ENCODE measurements at regions not wholly inside any gene's neighbourhood (a gene's known extent, or its start where the extent isn't known, plus 50 kb on each side); places are given as distances from the start of the nearest gene placed in this dataset.
"Not testable (repeated sequence)": the region's sequence is repeated elsewhere in the genome, so short reads cannot be mapped to it uniquely, and the experiment has no call there.

DNA sequence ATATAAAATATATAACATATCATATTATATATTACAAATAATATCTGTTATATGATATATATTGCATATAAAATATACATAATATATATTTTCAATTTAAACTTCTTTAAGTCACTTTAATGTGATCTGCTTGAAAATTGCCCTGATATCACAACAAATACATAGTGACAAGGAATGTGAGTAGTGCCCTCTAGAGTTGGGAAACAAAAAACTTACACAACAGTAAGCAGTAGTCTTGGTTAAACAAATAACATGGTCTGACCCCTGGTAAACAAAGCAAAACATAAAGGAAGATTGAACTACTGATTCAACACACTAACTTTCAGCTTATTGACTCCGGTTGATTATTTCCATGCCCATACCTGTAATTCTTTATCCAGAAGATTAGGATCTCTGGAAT lies 188.3 kb upstream of the NMUR2 start:
- TF ChIP-seq, protein P1, sequence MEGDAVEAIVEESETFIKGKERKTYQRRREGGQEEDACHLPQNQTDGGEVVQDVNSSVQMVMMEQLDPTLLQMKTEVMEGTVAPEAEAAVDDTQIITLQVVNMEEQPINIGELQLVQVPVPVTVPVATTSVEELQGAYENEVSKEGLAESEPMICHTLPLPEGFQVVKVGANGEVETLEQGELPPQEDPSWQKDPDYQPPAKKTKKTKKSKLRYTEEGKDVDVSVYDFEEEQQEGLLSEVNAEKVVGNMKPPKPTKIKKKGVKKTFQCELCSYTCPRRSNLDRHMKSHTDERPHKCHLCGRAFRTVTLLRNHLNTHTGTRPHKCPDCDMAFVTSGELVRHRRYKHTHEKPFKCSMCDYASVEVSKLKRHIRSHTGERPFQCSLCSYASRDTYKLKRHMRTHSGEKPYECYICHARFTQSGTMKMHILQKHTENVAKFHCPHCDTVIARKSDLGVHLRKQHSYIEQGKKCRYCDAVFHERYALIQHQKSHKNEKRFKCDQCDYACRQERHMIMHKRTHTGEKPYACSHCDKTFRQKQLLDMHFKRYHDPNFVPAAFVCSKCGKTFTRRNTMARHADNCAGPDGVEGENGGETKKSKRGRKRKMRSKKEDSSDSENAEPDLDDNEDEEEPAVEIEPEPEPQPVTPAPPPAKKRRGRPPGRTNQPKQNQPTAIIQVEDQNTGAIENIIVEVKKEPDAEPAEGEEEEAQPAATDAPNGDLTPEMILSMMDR (IDR thresholded peaks at IDR 0.05; ENCODE audit: extremely low read depth, missing control alignments) = no peak
- DNase-seq (ENCODE audit: low spot score) = peak; percentile 2

DNA sequence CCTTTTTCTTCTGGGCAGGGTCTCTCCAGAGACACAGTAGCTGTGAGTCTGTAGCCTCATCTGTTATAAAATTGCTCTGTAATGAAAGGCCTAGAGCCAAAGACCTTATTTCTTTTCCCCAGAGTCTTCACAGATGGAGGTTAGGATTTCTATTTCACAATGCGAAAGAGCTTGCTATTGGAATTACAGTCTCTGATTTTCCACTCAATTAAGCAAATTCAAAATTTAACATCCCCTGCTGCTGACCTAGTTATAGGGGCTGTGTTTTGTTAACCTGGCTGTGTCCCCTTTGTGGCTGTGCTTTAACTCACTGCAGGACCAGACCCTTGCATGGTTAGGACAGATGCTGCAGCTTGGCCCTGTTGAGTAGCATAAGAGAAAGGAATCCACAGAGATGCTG lies 190.3 kb upstream of the NMUR2 start:
- TF ChIP-seq, protein P1 (IDR thresholded peaks at IDR 0.05; ENCODE audit: extremely low read depth, missing control alignments) = no peak
- no peak for DNase-seq (ENCODE audit: low spot score)

DNA sequence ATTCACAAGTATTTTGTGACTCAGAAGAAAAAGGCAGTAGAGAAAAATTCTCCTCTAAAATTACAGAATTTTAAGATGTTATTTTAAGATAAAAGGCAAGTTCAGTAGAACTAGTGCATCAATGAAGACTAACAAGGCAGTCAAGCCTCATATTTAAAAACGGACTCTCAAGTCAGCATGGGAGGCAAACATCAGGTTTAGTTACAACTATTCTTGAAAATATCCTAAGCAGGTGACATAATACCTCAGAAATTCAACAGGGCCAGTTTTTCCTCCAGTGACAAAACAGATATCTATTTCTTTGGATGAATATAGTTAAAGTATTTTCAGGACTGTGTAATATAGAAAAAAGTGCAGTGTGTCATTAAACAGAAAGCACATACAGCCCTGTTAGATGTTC lies 194.0 kb upstream of the NMUR2 start:
- TF ChIP-seq, protein P1 (IDR thresholded peaks at IDR 0.05; ENCODE audit: extremely low read depth, missing control alignments) = no peak
- DNase-seq (ENCODE audit: low spot score) = no peak

DNA sequence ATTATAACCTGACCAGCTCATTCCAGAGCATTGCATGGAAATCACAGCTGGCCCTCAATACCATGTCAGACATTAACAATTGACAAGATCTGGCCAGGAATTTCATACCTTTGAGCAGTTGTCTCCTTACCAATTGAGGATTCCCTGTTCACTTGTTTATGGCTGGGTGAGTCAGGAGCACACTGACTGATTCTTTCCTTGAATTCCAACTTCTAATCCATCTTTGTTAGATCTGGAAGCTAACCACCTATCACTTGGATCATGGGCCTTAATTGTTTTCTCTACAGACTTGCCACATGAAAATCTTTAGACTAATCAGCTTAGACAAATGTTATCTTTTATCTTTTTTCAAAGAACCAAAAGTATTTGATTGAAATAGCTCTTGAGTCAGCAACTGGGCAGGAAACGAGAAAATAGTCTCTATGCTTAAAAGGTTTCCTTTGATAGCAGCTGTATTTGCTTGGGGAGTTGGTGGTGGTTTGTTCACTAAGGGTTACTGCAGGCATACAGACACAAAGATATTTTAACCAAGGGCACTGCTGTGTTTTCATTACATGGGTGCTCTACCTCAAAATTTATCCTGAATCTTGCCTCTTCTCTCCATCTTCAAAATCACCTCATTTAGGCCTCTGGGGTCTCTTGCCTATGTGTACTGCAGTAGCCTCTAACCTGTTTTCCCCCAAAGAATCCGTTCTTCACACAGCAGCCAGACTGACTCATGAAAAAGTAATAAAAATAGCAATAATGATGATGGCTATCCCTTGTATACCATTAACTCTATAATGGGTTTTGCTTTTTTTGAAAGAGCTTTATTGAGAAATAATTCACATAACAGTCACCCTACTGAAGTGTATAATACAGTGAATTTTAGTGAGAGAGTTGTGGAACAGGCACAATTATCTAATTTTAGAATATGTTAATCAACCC lies 197.0 kb upstream of the NMUR2 start:
- DNase-seq (ENCODE audit: low spot score) = no peak
- TF ChIP-seq, protein P1 (IDR thresholded peaks at IDR 0.05; ENCODE audit: extremely low read depth, missing control alignments) = no peak

DNA sequence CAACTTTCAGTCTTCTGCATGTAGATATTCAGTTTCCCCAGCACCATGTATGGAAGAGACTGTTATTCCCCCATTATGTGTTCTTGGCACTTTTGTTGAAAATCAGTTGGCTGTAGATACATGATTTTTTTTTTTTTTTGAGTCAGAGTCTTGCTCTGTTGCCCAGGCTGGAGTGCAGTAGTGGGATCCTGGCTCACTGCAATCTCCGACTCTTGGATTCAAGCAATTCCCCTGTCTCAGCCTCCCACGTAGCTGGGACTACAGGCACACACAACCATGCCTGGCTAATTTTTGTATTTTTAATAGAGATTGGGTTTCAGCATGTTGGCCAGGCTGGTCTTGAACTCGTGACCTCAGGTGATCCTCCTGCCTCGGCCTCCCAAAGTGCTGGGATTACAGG lies 201.0 kb upstream of the NMUR2 start:
- DNase-seq (ENCODE audit: low spot score) = not testable (repeated sequence)

DNA sequence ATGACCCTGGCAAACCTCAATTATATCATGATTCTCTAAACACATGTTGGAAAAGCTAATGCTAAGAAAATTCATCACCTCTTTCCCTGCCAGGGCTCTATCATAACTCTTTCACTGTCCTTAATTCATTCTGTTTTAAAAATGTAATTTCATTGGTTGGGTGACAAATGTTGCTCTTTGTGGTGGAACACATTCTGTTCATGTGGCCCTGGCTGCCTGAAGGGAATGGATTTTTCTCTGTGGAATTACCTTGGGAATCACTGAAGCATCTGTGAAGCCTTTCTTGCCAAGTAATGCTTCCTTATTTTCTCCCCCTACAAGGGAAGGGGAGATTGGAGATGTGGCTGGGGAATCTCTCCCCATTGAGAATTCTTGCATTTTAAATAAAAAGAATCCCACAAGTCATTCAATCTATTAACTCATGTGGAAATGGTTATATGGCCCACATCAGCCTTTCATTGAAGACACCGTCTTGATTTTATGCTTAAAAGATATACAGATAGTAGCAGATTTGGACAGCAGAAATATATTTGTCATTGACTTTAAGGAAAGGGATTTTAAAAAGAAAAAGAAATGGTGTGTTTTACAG lies 201.8 kb upstream of the NMUR2 start:
- TF ChIP-seq, protein P1 (IDR thresholded peaks at IDR 0.05; ENCODE audit: extremely low read depth, missing control alignments) = no peak
- no peak for DNase-seq (ENCODE audit: low spot score)

DNA sequence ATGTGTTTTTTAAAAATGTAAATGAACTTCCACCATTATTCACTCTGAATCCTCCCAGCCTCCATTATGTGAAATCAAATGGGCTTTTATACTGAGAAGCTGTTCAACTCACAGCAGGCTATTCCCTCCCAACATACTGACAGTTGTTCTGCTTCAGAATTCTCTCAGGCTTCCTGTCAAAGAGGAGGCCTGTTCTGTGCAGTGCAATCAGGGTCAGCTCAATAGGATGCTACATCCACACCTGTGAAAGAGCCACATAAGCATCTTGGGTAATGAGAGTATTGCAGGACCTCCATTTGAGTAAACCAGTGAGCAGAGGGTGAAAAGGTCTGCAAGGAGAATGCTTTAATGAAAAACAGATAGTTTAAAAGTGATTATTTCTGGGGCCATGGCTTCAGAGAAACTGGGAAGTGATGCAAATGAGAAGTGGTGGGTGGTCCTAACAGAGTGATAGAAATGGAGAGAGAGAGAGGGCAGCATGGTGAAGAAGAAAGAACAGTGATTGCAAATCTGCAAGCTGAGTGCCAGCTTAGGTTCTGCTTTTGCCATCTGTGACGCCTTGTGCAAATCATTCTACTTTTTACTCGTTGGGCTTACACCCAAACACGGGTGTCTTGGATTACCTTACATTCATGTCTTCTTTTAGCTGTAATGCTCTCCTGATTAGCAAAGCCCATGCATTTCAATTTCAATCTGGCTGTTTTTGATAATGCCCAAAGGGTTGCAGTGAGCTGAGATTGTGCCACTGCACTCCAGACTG lies 202.5 kb upstream of the NMUR2 start:
- TF ChIP-seq, protein P1 (IDR thresholded peaks at IDR 0.05; ENCODE audit: extremely low read depth, missing control alignments) = no peak
- no peak for DNase-seq (ENCODE audit: low spot score)

Data from GM20000 (cell line).